ENCODE measurements at regions not wholly inside any gene's neighbourhood (a gene's known extent, or its start where the extent isn't known, plus 50 kb on each side); places are given as distances from the start of the nearest gene placed in this dataset.

DNA sequence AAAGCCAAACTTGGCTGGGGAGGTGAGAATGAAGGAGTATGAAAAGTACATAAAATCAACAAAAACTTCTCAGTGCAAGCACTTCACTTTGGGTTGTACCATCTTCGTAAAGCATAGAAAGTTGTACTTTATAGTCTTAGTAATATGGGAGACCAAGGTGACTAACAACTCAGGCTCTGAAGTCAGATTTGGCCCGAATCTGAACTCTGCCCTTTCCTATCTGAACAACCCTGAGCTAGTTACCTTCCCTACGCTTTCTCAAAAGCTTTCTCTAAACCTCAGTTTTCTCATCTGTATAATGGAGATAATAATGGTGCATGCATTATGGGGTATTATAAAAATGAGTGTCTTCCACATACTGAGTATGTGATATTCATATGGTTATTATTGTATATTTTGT is 285.4 kb upstream of the UMPS start:
- POLR2A ChIA-PET (ENCODE audit: partially characterized antibody) = interaction anchor here (0.6 kb wide), 1 partner anchor 700 kb away, joined by 3 read pairs; no protein-coding TSS in a partner anchor
- Histone ChIP-seq H4K20me1 (replicated peaks in 1 of 2; ENCODE audit: control insufficient read depth in 1 of 2, insufficient read depth in 2 of 2, low read length in 2 of 2) (no peaks in the 10 kb centered on the region), H3K27me3 (replicated peaks in 1 of 4; ENCODE audit: control insufficient read depth in 3 of 4, extremely low read depth in 1 of 4, insufficient read depth in 3 of 4, low read length in 3 of 4) (no peaks in the 10 kb centered on the region), H3K23ac (ENCODE audit: insufficient read length) (no peak overlapping the region), H3K23me2 (ENCODE audit: low read depth, low read length) (no peaks in the 10 kb centered on the region), H3K79me2 (ENCODE audit: control insufficient read depth in 1 of 2, insufficient read depth in 2 of 2, low read length in 2 of 2) (no peaks in the 10 kb centered on the region), H2AFZ (ENCODE audit: low read length) (no peak overlapping the region), H2AK5ac (ENCODE audit: low read depth, low read length) (no peak overlapping the region), H3K79me1 (ENCODE audit: low read depth, low read length) (no peaks in the 10 kb centered on the region), H4K91ac (replicated peaks; ENCODE audit: insufficient read length, low read length) (no peak overlapping the region), H4K8ac (ENCODE audit: extremely low read depth, insufficient read depth, low read length) (no peak overlapping the region), H4K5ac (ENCODE audit: insufficient read length, low read depth, low read length) (no peak overlapping the region), H3K4me1 (replicated peaks in 1 of 4; ENCODE audit: control insufficient read depth in 3 of 4, insufficient read depth in 4 of 4, low read length in 3 of 4) (no peaks in the 10 kb centered on the region; a peak in 1 of 7 replicates), H3K27ac (ENCODE audit: low read depth, low read length) (no peak overlapping the region), H2BK5ac (ENCODE audit: low read depth, low read length) (no peak overlapping the region), H3K4me3 (ENCODE audit: extremely low read depth in 1 of 4, insufficient read depth in 2 of 4, low read depth in 3 of 4, low read length in 4 of 4) (no peak overlapping the region), H2BK20ac (ENCODE audit: low read length) (no peak overlapping the region), H3K56ac (replicated peaks; ENCODE audit: insufficient read length, low read depth, low read length) (no peak overlapping the region), H2BK120ac (replicated peaks; ENCODE audit: low read depth, low read length) (no peak overlapping the region), H3K9ac (replicated peaks in 1 of 4; ENCODE audit: extremely low read depth in 1 of 4, low read depth in 3 of 4, low read length in 3 of 4) (no peak overlapping the region), H3K4ac (replicated peaks; ENCODE audit: insufficient read length, low read depth, low read length) (no peak overlapping the region), H3K36me3 (ENCODE audit: control insufficient read depth in 2 of 4, insufficient read depth in 4 of 4, low read length in 3 of 4) (no peaks in the 10 kb centered on the region), H2BK15ac (ENCODE audit: low read length) (no peak overlapping the region), H2BK12ac (ENCODE audit: low read depth, low read length) (no peak overlapping the region), H3K9me3 (ENCODE audit: insufficient read depth in 2 of 2, low read depth in 1 of 2, low read length in 1 of 2) (no peaks in the 10 kb centered on the region), H3K4me2 (ENCODE audit: insufficient read depth in 1 of 2, low read depth in 2 of 2, low read length in 2 of 2) (no peak overlapping the region), H3K18ac (ENCODE audit: extremely low read depth, low read length) (no peak overlapping the region), H3K14ac (ENCODE audit: insufficient read length) (no peak overlapping the region)
- WGBS, 2 experiments (ENCODE audit: extremely low coverage in 1 of 2, insufficient coverage in 1 of 2, insufficient read length in 1 of 2, insufficient replicate concordance in 2 of 2, low coverage in 1 of 2, low lambda C conversion rate in 2 of 2, missing lambda C conversion rate in 1 of 2) = 90% methylated on average over 3 of the region's 3 CpGs; no CpG with 5 or more reads in 1 of the 2 experiments
- DNase-seq (ENCODE audit: low read depth in 1 of 2, low spot score in 2 of 2) (no peak), FAIRE-seq (no peak)
- no peak for TF ChIP-seq CREB1 (IDR thresholded peaks at IDR 0.05)
- no peak for TF ChIP-seq KDM5A (IDR thresholded peaks at IDR 0.05; ENCODE audit: low read length)
- no peak for TF ChIP-seq SP2 (IDR thresholded peaks at IDR 0.05; ENCODE audit: low read length)
- TF ChIP-seq MAFK (IDR thresholded peaks at IDR 0.05; ENCODE audit: low read depth, low read length) = no peak
- TF ChIP-seq, protein P1, sequence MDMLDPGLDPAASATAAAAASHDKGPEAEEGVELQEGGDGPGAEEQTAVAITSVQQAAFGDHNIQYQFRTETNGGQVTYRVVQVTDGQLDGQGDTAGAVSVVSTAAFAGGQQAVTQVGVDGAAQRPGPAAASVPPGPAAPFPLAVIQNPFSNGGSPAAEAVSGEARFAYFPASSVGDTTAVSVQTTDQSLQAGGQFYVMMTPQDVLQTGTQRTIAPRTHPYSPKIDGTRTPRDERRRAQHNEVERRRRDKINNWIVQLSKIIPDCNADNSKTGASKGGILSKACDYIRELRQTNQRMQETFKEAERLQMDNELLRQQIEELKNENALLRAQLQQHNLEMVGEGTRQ (IDR thresholded peaks at IDR 0.05; ENCODE audit: low read length) = no peak
- CTCF ChIA-PET (ENCODE audit: partially characterized antibody) = interaction anchor here (0.6 to 1.6 kb wide), 7 partner anchors 13 to 168 kb away, joined by 3 to 8 read pairs (median 3); no protein-coding TSS in a partner anchor
